HG03571 (cell line): ENCODE measurements at regions not wholly inside any gene's neighbourhood (a gene's known extent, or its start where the extent isn't known, plus 50 kb on each side); places are given as distances from the start of the nearest gene placed in this dataset.
A peak's percentile ranks its signal among the peaks of the same experiment; 100 is the strongest.

Experiments
- ATAC-seq: cut with Tn5 transposase; IDR thresholded peaks from one replicate; pipeline ENCODE4 v1.9.1; 2021; ENCODE audit not compliant: unreplicated experiment

- no peak for ATAC-seq
Measured at GRCh38 chr3:182052332-182052731, 340.6 kb downstream of the SOX2 start.

- ATAC-seq, result no peak
Measured at GRCh38 chr3:182052757-182053156, 341.0 kb downstream of the SOX2 start.

GRCh38 chr3:182058488-182058887 is 346.8 kb downstream of the SOX2 start:
- no peak for ATAC-seq

GRCh38 chr3:182063742-182064141 is 352.0 kb downstream of the SOX2 start:
- ATAC-seq, result no peak

GRCh38 chr3:182067423-182067822 is 355.7 kb downstream of the SOX2 start:
- no peak for ATAC-seq

- ATAC-seq, result no peak
Measured at GRCh38 chr3:182078316-182078715, 366.6 kb downstream of the SOX2 start.

GRCh38 chr3:182078929-182079328 is 367.2 kb downstream of the SOX2 start:
- ATAC-seq, result no peak

- ATAC-seq, result no peak
Measured at GRCh38 chr3:182081096-182081495, 369.4 kb downstream of the SOX2 start.

- no peak for ATAC-seq
Measured at GRCh38 chr3:182083112-182083511, 371.4 kb downstream of the SOX2 start.

- ATAC-seq, result peak; percentile 62
Measured at GRCh38 chr3:182092662-182093262, 381.0 kb downstream of the SOX2 start.

GRCh38 chr3:182094321-182094720 is 382.6 kb downstream of the SOX2 start:
- ATAC-seq, result no peak

- no peak for ATAC-seq
Measured at GRCh38 chr3:182104881-182105280, 393.2 kb downstream of the SOX2 start.

GRCh38 chr3:182105875-182106274 is 394.1 kb downstream of the SOX2 start:
- no peak for ATAC-seq

- ATAC-seq, result no peak
Measured at GRCh38 chr3:182108371-182108770, 396.6 kb downstream of the SOX2 start.

GRCh38 chr3:182111967-182112366 is 400.2 kb downstream of the SOX2 start:
- no peak for ATAC-seq

GRCh38 chr3:182115328-182116015 is 403.7 kb downstream of the SOX2 start:
- ATAC-seq, result no peak

- no peak for ATAC-seq
Measured at GRCh38 chr3:182116386-182116785, 404.7 kb downstream of the SOX2 start.

GRCh38 chr3:182117131-182117530 is 405.4 kb downstream of the SOX2 start:
- no peak for ATAC-seq

GRCh38 chr3:182117583-182117982 is 405.9 kb downstream of the SOX2 start:
- ATAC-seq, result no peak

GRCh38 chr3:182118066-182118465 is 406.3 kb downstream of the SOX2 start:
- no peak for ATAC-seq

- ATAC-seq, result no peak
Measured at GRCh38 chr3:182121401-182121800, 409.7 kb downstream of the SOX2 start.

GRCh38 chr3:182122779-182123178 is 411.1 kb downstream of the SOX2 start:
- no peak for ATAC-seq

- no peak for ATAC-seq
Measured at GRCh38 chr3:182124187-182124586, 412.5 kb downstream of the SOX2 start.
